ENCODE measurements at regions not wholly inside any gene's neighbourhood (a gene's known extent, or its start where the extent isn't known, plus 50 kb on each side); places are given as distances from the start of the nearest gene placed in this dataset.

DNA sequence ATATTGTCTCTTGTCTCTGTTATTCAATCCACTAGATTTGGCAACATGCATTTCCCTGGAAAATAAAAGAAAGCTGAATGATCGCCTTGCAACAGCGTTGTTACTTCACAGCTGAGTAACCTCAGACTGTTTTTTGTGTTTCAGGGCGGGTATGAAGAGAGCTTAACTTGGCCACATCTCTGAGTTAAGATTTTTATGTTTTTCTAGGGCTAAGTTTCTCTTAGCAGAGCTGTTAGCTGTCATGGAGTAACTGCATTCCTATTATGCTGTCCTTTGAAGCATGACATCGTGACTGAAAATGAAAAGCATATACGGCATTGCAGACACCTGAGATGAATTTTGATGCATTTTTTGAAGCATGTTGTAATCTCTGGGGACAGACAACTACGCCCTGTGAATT is 1798.9 kb downstream of the PCDH7 start:
- Histone ChIP-seq H3K27me3 (ENCODE audit: insufficient read depth, low read length) (no peaks in the 10 kb centered on the region), H4K8ac (replicated peaks; ENCODE audit: insufficient read length, low read depth, low read length) (no peak overlapping the region), H3K14ac (ENCODE audit: insufficient read depth, low read length) (no peak overlapping the region), H2BK5ac (ENCODE audit: insufficient read length, low read length) (no peak overlapping the region), H2BK15ac (ENCODE audit: low read depth, low read length) (no peak overlapping the region), H2BK12ac (ENCODE audit: insufficient read length, low read depth, low read length) (no peak overlapping the region), H4K20me1 (ENCODE audit: control insufficient read depth, insufficient read depth, insufficient read length) (no peaks in the 10 kb centered on the region), H3T11ph (ENCODE audit: low read length) (no peak overlapping the region), H3K4me2 (ENCODE audit: insufficient read depth, insufficient read length, low read length) (no peak overlapping the region), H3K23me2 (ENCODE audit: insufficient read length, low read depth, low read length, poor library complexity, severe bottlenecking) (no peaks in the 10 kb centered on the region), H3K9me3 (ENCODE audit: control insufficient read depth, low read depth, low read length) (no peaks in the 10 kb centered on the region), H3K4ac (ENCODE audit: low read depth, low read length) (no peak overlapping the region), H2BK120ac (ENCODE audit: low read depth, low read length, poor library complexity, severe bottlenecking) (no peak overlapping the region), H3K79me1 (ENCODE audit: insufficient read depth, low read depth, low read length, poor library complexity, severe bottlenecking) (no peaks in the 10 kb centered on the region), H2BK20ac (ENCODE audit: low read depth, low read length, poor library complexity, severe bottlenecking) (no peak overlapping the region), H4K5ac (ENCODE audit: insufficient read length, low read depth, low read length) (no peak overlapping the region), H3K4me1 (ENCODE audit: insufficient read depth, low read length) (no peaks in the 10 kb centered on the region), H2AK5ac (ENCODE audit: insufficient read length, low read length) (no peak overlapping the region), H3K9ac (ENCODE audit: extremely low read depth, insufficient read length, low read length) (no peak overlapping the region), H3K23ac (ENCODE audit: insufficient read length, low read depth, low read length) (no peak overlapping the region), H4K91ac (ENCODE audit: insufficient read length, low read depth, low read length) (no peak overlapping the region), H3K27ac (ENCODE audit: insufficient read length, low read depth, low read length) (no peak overlapping the region), H3K79me2 (ENCODE audit: insufficient read depth, low read length) (no peaks in the 10 kb centered on the region), H2AFZ (ENCODE audit: low read length) (no peak overlapping the region), H3K56ac (ENCODE audit: insufficient read length, low read depth, low read length) (no peak overlapping the region), H3K18ac (ENCODE audit: insufficient read length, low read depth, low read length) (no peak overlapping the region)
- H3K4me1 Mint-ChIP-seq = no peaks in the 10 kb centered on the region
- H3K9me3 Mint-ChIP-seq = peaks cover 0 to 11% of the 10 kb centered on the region in 2 experiments; a peak in 3 of 5 replicates
- no peak for TF ChIP-seq CTCF (conservative IDR thresholded peaks at IDR 0.05)
- no peak overlapping the region for H3K27ac Mint-ChIP-seq
- H3K4me3 Mint-ChIP-seq = no peak overlapping the region
- H3K36me3 Mint-ChIP-seq (ENCODE audit: insufficient read depth in 1 of 3, low read depth in 3 of 3) = peaks cover 0 to 5% (median 2%) of the 10 kb centered on the region in 3 experiments; a peak in 1 of 7 replicates
- no peak for DNase-seq
- no CpG with 5 or more reads among the region's 6 CpGs for WGBS (ENCODE audit: extremely low coverage, insufficient read length, low lambda C conversion rate)
- no peaks in the 10 kb centered on the region for H3K27me3 Mint-ChIP-seq (ENCODE audit: low read depth)

Data from H9 (cell line).